GM21723 (cell line): ENCODE measurements at regions not wholly inside any gene's neighbourhood (a gene's known extent, or its start where the extent isn't known, plus 50 kb on each side); places are given as distances from the start of the nearest gene placed in this dataset.
A peak's percentile ranks its signal among the peaks of the same experiment; 100 is the strongest.

Experiments used
- ATAC-seq: cut with Tn5 transposase; IDR thresholded peaks from one replicate; pipeline ENCODE4 v1.9.1; 2021; ENCODE audit warnings: mild to moderate bottlenecking, moderate library complexity; ENCODE audit not compliant: unreplicated experiment

DNA sequence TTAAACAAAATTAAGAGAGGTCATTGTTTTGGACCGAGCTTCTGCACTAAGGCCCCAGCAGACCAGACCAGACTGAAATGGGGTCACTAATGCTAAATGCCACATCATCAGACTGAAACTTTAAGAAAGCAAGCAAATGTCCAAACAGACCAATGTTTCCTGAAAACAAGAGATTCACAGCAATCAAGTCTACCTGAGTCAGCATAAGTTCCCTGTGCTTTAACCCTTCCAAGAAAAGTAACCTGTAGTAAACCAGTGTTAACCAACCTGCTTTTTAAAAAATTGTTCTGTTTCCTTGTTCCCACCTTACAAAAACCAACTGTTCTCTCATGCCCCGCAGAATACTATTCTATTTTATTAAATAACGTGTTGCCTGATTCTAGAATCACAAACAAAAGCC, 241.1 kb upstream of the GADL1 start:
- ATAC-seq, result no peak

DNA sequence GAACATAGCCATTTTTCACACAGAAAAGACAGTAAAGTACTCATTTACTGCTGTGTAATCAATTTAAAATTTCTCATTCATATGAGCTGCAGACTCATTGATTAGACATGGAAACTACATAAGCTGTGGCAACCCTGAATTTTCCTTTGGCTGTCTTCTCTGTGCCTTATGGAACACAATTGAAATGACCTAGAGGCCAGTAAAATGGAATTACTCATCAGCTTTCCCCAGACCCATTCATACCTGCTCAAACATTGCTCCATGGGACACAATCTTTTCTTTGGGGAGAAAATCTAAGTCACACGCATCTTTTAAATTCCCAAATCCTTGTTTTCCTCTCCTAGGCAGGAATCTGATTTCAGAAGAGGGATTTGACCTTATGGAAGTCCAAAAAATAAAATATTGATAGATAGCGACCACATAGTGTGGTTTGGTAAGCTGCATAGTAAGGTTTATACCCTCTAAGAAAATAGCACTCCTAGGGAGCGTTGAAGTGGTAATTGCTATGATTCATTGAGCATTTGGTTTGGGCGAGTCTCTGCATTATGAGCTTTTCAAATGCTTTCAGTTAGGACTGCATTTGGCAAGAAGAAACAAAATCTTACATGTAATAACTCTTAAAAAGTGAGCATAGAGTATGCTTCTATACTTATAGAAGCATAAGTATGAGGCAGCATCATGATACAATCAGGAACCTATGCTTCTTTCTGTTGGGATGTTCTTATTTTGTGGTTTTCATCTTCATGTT, 243.4 kb upstream of the GADL1 start:
- ATAC-seq, result no peak

DNA sequence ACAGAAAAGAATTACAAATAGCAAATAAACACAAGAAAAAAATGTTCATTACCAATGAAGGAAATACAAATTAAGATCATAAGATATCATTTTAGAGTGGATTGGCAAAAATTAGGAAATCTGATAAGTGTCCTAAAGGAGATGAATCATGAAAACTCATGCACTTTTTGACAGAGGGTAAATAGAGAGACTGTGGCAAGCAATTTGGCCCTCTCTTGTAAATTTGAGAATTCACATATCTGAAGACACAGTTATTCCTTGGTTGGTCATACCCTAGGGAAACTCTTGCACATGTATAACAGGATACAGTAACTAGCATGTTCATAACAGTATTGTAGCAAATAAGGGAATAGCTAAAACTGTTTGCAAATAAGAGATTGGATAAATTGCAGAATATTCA, 246.0 kb upstream of the GADL1 start:
- no peak for ATAC-seq

DNA sequence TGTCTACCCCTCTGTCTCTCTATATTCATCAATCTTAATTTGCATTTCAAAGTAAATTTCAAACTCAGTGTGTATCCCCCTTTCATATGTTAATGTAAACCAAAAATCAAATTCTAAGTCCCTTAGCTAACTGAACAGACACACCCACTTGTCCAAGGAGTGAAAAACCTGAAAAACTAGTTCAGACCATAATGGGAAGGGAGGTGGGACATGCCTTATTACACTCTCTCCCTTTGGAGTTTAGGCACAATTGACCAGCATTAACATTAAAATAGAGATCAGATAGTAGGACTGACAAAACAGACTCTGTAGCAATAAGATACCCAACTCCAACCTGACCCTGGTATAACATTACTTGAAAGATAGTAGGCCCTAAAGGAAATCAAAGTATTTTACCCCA, 247.7 kb upstream of the GADL1 start:
- no peak for ATAC-seq

DNA sequence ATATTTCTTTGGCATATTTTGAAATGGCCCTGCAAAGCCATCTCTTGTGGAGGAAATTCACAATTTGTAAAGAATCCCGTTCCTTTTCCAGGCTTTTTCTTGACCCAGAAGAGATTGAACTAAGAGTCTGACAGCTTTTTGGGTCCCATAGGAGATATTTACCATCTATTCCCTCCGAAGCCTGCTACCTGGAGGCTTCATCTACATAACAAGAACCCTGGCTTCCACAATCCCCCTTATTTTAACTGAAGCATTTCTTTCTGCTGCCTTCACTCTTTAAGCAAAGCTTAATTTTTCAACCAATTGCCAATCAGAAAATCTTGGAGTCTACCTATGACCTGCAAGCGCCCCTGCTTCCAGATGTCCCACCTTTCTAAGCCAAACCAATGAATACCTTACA, 248.1 kb upstream of the GADL1 start:
- ATAC-seq, result no peak

DNA sequence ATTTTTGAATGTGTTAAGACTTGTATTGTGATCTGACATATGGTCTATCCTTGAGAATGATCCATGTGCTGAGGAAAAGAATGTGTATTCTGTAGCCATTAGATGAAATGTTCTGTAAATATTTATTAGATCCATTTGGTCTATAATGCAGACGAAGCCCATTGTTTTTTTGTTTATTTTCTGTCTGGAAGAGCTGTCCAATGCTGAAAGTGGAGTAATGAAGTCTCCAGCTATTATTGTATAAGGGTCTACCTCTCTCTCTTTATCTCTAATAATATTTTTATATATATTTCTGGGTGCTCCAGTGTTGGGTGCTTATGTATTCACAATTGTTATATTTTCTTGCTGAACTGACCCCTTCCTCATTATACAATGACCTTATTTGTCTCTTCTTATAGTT, 250.6 kb upstream of the GADL1 start:
- ATAC-seq, result no peak

DNA sequence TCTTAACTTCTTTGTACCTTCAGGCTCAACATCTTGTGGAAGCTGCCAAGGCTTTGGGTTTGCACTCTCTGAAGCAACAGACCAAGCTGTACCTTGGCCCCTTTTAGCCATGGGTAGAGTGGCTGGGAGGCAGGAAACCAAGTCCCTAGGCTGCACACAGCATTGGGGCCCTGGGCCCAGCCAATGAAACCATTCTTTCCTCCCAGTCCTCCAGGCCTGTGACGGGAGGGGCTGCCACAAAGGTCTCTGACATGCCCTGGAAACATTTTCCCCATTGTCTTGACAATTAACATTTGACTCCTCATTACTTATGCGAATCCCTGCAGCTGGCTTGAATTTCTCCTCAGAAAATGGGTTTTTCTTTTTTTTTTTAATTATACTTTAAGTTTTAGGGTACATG, 253.1 kb upstream of the GADL1 start:
- no peak for ATAC-seq

DNA sequence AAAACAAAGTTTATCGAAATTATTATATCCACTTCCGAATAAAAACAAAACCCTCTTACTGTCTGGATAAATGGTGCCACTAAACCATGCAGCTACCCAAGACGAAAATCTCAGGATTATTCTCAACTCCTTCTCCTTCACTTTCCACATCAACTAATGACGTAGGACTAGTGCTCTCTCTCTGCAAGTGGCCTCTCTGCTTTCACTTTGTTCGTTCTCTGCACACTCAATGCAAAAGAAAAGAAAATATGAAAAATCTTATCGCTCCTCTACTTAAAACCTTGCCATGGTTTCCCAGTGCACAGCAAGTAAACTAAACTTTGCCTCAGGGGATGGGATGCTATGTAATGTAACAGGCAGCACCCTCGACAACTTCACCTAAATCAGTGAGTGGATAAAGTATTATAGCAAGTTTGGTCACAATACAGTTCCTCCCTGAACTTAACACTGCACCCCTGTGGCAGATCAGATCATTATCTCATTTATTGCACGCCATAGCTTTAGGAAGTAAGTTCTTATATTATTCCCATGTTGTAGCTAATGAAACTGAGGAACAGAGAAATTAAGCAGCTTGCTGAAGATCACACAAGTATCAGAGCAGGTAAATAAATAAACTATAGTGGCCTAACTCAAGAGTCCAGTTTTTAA, 262.7 kb upstream of the GADL1 start:
- no peak for ATAC-seq

DNA sequence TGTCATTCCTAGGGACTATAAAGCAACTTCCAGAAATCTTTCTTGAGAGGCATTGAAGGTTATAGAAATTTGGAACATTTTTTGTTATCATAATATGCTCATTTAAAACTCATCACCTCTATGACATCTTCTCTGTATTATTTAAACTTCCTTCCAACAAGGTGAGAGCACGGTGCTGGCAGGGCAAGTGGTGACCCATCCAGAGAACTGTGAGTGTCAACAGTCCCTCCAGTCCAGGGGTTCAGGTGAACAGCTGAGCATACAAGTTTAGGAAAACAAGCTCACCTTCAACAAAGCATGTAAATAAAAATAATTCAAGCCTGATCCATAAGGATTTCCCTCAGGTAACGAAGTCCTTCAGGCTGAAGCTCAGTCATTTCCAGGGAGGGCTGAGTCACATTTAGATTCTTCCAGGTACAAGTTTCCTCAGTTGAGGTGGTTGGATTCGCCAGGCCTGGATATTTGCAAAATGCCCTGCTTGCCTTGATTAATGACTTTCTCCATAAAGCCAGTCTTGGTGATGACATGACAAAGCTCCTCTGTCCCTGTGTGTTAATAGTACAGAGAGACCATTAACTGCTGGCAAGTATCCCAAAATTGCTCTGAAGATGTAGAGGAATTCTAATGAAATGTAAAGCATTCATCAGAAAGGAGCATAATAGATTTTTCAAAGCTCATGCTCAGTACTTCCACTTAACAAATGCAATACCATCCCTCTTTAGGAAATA, 263.6 kb upstream of the GADL1 start:
- ATAC-seq, result no peak

DNA sequence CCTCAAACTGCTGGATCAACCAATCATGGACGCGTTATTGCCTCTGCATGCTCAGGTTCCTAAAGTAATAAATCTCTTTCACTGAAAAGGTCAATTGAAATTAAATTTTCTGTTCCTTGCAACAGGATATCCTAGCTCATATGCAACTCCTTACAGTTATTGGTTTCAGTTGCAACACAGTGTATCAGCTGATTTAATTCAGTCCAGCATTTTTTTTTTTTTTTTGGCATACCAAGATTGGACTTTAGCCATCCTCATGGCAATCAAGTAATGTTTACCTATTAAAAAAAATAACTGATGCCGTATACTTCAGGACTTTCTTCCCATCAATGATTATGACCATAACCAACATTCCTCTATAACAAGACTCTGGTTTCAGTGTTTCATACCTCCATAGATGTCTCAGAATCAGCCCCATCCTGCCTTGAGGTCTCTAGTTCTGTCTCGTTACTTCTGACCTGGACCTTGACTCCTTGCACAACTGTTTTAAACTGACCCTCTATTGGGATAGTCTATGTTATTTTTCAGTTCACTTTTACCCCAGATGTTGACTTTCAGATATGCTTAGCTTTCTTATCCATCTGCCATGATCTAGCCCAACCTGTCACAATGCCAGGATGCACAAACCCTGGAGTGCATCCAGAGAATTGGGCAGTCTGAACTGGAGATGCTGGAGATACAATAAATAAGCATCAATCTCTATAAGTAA, 265.0 kb upstream of the GADL1 start:
- ATAC-seq, result no peak

DNA sequence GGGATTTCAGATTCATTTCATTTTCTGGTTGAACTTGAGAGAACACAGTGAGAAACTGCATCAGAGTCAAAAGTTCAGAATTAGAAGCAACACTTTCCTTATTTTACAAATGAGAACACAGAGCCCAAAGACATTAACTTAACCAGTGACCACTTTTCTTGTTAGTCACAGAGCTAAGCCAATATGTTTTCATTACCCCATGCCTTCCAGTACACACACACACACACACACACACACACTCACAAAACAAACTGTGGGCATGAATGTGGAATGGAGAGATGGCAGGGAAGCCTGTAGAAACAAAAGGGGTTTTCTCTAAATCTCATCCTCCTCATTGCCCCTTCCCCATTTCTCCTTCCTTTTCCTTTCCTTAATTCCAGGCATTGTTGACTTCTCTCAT, 267.4 kb upstream of the GADL1 start:
- ATAC-seq, result no peak

DNA sequence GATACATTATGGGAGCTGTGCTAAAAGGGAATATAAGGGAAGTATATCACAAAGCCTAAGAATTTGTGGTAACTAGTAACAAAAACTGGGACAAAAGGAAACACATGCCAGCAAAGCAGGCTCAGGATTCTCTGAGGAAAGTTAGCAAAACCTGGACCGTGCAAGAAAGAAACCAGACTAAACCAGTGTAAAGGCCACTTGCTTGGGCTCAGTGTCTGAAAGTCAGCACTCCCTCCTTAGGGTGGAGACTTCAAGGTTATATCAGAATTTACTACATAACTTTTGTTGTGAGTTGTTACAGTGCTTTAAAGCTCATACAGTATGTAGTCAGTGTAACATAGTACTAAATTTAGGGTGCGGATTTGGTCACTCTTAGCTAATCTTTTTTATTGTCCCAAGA, 269.9 kb upstream of the GADL1 start:
- ATAC-seq, result no peak

DNA sequence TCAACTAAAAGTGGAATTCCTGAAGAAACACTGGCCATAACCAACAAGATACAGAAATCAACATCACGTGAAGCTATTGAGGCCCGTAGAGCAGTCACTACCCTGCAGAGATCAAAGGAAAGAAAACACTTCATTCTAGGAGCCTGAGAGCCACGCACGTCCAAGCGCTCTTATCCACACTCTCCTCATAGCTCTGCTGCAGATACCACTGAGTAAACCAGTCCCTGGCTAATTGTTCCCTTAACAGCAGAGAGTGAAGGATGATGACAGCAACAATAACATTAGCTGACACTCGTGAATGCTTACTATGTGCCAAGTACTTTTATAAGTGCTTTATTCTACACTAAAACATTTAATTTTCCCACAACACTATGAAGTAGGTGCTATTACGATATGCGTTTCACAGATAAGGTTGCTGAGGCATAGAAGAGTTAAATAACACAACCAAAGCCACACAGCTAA, 271.0 kb upstream of the GADL1 start:
- ATAC-seq, result no peak

DNA sequence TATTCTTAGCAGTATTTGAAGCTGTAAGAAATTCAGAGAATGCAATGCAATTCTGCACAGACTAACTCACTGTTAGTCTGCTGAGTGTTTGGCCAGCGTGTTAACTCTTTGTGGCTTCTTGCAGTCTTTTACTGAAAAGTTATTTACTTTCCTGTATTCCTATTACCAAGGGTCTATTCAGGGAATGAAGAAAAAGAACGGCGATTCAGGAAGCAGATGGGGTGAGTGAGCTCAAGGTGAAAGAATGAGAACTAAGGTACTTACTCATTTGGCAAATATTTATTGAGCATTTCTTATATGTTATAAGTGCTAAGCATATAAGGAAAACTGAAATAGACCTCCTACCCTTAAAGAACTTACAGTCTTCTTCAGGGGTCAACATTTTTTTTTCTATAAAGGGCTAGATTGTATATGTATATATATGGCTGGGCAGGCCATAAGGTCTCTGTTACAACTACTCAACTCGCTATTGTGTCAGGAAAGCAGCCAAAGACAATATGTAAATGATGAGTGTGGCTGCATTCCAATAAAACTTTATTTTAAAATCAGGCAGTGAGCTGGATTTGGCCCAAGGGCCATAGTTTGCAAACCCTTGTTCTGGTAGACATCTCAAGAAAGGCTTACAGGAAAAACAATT, 271.9 kb upstream of the GADL1 start:
- no peak for ATAC-seq

DNA sequence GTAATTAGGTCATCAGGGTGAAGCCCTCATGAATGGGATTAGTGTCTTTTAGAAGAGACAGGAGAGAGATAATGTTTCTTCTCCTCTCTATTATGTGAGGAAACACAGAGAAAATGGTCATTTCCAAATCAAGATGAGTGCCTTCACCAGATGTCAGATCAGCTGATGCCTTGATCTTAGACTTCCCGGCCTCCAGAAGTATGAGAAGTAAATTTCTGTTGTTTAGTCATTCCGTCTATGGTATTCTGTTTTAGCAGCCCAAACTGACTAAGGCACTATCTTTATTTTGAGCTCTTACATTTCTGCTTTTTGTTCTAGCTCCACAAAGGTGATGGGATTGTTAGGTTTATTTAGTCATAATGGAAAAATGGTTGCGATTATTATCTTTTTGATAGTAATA, 273.2 kb upstream of the GADL1 start:
- no peak for ATAC-seq

DNA sequence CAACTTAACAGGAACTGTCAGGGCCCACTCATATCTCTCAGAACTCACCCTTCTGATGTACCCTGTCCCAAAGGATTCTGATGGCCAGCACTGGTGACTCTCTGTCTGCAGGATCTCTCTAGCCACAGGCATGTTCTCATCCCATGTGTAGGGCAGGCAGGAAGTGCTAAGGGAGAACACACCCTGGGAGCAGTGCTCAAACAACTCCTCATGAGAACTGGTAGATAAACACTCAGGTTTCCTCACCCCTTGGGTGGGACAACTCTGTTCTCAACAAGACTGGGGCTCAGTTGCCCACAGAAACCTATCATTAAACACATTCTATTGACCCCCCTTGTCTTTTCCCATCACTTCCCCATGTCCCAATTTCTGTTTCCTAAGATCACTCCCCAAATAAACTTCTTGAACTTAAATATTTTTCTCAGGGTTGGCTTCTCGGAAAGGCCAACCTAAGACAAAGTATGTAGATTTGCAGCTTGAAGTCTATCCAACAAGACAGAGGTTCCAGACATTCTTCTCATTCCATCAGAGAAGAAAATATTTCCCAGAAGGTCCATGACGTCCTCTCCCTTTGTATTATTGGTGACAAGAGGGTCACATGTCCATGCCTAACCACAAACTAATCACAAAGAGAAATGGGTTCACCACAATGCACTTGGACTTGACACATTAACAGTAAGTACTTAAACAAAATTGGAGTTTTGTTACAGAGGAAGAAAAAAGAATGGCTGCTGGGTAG, 276.6 kb upstream of the GADL1 start:
- ATAC-seq, result no peak

DNA sequence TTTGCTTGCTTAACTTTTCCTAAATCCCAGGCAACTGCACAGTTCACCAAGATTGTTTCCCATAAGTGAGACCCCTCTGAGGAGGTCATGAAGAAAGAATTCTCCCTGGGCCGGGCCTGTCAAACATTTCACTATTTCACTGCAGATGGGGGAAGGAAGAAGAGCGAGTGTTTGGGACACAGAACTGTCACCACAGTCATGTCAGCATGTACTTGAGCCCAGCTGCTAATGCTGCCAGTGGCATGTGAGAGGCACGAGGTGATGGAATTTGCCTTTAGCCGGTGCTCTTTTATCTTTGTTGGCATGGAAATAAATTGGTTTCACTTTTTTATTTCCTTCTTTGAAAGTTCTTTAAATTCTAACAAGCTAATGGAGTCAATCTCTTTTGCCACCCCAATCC, 277.9 kb upstream of the GADL1 start:
- ATAC-seq, result no peak

DNA sequence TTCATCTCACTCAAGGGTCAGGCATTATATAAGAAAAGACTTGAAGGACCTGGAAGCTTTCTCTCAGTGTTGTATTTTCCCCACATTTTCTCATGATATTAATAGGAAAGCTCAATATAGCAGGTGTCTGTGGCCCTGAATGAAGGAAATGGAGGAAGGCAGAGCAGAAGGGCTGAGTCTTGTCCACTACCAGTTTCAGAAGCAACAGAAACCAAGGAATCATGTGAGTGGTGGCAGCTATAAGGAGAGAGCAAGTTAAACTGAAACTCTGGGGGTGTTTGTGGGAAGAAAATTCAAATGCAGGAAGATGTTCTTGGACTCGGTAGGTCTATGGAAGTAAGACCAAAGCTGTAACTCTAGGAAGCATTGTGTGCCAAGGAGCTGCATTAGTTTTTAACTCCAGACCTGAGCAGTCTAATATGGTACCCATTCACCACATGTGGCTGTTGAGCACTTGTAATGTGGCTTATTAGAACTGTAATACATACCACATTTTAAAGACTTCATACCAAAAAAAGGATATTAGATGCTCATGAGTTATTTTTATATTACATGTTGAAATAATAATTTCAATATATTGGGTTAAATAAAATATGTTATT, 278.8 kb upstream of the GADL1 start:
- ATAC-seq, result peak; percentile 51

DNA sequence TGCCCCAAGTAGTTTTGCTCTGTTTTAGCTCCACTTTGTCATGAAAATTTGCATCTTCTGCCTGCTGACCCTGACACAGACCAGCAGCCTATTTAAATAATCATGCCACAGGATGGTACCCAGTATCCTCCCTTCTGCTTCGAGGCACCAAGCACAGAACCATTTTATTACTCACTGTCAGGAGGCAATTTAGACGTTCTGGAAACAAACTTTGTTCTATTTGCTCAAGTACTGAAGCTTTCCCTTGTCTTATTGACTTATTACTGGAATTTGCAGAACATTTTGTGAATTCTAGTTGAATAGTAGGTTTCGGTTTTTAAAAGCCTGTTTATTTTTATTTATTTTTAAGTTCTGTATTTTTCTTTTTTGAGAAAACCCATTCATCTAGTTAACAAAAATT, 279.6 kb upstream of the GADL1 start:
- no peak for ATAC-seq

DNA sequence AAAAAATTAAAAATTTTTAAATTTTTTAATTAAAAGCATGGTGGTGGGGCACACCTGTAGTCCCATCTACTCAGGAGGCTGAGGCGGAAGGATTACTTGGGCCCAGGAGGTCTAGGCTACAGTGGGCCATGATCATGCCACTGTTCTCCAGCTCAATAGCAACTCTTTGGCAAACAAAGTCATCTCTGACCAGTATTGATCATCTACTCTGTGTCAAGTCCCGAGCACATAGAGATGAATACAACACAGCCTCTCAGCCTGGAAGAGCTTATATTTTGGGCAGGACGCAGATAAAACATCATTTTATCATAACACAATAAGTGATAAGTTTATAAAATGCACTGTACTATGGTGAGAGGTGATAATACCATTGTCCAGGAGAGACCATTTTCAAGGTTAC, 281.6 kb upstream of the GADL1 start:
- no peak for ATAC-seq
